Neural progenitor cell (in vitro differentiated cells): ENCODE measurements at regions not wholly inside any gene's neighbourhood (a gene's known extent, or its start where the extent isn't known, plus 50 kb on each side); places are given as distances from the start of the nearest gene placed in this dataset.

Experiments used
- CTCF ChIP-seq: fragments of 200-600 bp; sonication (generic); IDR thresholded peaks from 2 replicates; pipeline ENCODE4 v1.5.1; 2017; ENCODE audit warnings: antibody characterized with exemption, mild to moderate bottlenecking
- EZH2 ChIP-seq: fragments of 200-600 bp; sonication (generic); IDR thresholded peaks from 2 replicates; pipeline ENCODE4 v1.6.1; 2017; ENCODE audit warnings: antibody characterized with exemption, mild to moderate bottlenecking, moderate library complexity
- EZH2phosphoT487 ChIP-seq: fragments of 200-600 bp; sonication (generic); IDR thresholded peaks from 2 replicates; pipeline ENCODE4 v1.6.1; 2017; ENCODE audit warnings: antibody characterized with exemption

GRCh38 chr6:19042420-19042819, 655.3 kb downstream of the RNF144B start:
- TF ChIP-seq CTCF = no peak
- no peak for TF ChIP-seq EZH2
- TF ChIP-seq EZH2phosphoT487 = no peak
